GM18502 (cell line): ENCODE measurements at regions not wholly inside any gene's neighbourhood (a gene's known extent, or its start where the extent isn't known, plus 50 kb on each side); places are given as distances from the start of the nearest gene placed in this dataset.
A peak's percentile ranks its signal among the peaks of the same experiment; 100 is the strongest.

ENCODE experiments used
- ATAC-seq: cut with Tn5 transposase; IDR thresholded peaks from one replicate; pipeline ENCODE4 v1.9.1; 2021; ENCODE audit warnings: mild to moderate bottlenecking; ENCODE audit not compliant: unreplicated experiment, poor library complexity

DNA sequence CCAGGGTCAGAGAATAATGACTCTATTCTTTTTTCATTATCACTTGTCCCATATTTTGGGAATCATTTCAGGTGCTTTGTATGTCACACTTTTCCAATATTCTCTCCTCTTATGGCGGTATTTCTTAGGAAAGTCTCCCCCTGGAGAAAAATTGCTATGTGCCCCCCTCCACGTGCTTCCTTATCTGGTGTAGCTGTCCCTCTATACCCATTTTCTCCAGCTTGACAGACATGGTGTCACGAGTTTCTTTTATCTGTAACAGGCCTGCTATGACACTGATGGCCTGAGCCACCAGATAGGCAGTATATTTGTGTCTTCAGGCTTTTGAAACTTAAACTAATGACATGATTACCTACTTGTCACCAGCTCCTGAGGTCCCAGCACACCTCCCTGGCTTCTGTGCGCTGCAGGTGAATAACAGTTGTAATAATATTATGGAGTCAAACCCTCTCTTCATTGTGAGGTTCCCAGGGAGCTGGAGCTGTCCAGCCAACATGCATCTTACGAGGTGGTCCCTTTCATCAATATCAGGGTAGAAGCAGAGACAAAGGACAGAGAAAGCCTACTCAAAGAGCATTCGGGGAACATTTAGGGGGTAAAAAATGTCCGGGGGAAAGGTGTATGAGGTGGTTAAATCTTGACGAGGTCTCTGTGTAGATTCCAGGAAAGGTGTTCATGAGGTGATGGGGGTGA is 71.2 kb upstream of the DUSP10 start:
- no peak for ATAC-seq

DNA sequence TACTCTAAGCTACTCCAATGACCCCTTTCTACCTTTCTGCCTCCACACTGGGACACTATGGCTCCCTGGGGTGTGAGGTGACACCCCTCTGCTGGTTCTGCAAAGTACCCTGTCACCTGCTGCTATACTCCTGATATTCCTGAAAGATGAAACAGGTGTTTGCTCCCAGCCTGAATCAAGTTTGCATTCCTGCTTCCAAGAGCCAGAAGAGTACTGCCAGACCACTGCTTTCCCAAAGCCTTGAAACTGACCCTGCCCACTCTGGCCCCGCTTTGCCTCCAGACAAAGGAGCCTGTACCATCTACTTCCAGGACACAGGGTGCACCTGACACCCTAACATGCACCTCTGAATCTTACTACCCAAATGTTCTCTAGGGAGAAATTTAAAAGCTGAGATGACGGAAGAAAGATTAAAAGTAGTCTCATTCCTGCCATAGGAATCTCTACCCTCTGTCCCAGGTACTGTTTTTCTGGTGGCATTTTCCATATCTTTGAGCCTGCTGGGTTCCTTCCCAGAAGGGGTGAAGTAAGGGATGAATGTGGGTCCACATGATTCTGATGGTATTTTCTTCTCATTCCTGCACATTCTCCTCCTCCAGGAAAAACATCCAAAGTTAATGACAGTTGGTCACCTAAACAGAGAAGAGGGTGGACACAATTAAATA is 70.3 kb upstream of the DUSP10 start:
- ATAC-seq: no peak

DNA sequence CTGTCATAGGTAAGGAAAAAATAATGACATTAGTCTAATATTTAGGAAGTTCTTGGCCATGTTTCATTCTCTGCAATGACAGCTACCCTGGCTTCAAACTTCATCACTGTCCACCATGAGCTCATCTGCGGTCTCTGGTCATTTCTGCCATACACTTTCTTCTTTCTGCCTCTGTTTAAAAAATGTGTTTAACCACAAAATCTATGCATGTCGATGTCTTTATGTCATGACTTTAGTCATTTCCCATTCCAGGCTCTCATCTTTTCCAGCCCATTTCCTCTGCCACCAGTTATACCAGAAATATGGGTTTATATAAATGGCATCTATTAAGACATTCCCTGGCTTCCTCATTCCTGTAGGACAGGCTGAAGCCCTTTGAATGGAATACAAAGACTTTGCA is 68.5 kb upstream of the DUSP10 start:
- no peak for ATAC-seq

DNA sequence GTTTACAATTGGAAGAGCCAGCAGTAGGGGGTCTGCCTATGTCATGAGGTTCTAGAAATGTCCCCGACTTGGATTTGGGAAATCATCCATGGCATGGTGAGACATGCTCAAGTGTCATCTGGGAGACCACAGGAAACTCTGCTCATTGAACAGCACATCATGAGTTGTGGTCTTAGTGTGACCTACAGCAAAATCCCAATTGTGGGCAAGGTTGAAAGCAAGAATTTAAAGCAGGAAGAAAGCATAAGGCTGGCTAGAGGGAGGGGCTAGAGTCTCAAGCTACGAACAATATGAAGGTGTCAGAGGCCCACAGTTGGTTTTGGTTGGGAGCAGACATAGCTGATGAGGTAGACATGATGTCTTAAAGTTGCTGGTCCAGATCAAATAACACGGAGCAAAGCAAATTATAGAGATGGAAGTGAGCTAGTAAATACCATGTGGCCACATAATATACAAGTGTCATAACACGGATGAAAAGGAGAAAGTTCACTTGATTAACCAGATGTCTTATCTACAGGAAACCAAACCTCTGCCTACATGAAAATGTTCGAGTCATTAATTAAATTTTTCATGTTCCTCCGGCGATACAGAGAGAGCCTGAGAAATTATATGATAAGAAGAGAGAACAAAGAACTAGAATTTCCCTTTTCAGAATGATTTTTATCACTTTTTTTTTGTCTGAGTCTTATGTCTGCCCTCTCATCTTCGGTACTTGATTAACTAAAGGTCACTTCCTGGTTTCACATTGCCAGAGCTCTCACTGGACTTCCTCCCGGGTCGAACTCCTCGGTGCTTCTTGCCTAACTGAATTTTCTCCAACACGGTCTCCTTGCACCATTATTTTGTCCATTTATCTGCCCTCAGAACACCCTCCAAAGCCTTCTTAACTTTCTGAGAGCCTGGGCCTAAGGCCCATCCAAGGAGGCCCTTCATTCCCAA is 67.5 kb upstream of the DUSP10 start:
- no peak for ATAC-seq

DNA sequence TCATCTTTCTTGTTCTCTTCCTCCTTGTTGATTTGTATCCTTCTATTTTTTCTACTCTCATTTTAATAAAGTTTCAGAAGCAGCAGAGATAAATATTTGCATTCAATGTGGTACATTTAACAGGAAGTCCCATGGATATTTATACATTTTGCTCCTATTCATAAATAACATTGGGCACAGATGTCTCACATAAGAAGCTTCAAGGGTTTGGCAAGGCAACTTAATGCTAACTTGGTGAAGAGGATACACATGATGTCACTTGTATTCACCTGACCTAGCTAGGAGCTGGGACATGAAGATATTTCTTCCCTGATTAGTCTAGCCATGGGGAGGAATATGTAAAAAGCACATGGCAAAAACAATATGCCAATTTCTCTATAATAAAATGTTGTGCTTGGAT is 65.1 kb upstream of the DUSP10 start:
- ATAC-seq: peak; percentile 38

DNA sequence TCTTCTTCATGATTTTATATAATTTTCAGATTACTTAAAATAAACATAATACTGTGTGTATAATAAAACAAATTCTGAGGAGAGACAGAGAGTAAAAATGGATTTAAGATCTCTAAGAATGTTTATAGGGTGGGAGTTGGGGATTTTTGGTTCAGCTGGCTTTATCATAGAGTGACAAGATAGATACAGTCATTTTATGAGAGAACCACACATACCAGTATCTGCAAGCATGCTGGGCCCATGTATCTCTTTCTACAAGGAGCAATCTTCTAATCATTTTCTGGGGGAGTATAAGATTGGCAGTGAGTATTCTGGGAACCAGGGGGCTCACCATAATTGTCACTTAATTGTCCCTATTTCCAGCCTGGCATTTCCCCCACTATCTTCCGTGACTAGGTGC is 64.3 kb upstream of the DUSP10 start:
- ATAC-seq: no peak

DNA sequence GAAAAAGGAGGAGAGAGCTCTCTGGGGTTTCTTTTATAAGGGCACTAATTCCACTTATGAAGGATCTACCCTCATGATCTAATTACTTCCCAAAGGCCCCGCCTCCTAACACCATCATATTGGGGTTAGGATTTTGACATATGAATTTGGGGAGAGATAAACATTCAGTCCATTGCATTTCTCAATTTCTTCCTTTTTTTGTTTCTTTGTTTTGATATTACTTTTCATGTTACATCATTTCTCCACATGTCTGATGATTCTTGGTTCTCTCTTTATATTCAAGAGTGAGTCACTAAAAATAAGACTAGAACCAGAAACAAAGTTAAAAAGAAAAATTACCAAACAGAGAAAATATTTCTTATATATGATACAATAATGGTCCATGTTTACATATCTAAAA is 63.2 kb upstream of the DUSP10 start:
- no peak for ATAC-seq

DNA sequence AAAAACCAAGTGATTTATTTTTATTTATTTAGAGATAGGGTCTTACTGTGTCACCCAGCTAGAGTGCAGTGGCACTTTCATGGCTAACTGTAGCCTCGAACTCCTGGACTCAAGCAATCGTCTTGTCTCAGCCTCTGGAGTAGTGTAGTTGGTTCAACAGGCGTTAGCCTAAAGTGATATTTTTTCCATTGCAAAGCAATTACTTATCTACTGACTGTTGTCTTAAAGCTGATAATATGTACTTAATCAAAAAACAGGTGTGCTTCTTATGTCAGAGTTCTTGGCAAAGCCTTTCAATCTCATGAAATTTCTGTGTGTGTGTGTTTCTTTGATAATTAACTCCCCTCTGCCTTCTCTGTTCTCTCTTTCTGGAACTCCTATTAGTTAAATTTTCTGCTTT is 62.4 kb upstream of the DUSP10 start:
- no peak for ATAC-seq

DNA sequence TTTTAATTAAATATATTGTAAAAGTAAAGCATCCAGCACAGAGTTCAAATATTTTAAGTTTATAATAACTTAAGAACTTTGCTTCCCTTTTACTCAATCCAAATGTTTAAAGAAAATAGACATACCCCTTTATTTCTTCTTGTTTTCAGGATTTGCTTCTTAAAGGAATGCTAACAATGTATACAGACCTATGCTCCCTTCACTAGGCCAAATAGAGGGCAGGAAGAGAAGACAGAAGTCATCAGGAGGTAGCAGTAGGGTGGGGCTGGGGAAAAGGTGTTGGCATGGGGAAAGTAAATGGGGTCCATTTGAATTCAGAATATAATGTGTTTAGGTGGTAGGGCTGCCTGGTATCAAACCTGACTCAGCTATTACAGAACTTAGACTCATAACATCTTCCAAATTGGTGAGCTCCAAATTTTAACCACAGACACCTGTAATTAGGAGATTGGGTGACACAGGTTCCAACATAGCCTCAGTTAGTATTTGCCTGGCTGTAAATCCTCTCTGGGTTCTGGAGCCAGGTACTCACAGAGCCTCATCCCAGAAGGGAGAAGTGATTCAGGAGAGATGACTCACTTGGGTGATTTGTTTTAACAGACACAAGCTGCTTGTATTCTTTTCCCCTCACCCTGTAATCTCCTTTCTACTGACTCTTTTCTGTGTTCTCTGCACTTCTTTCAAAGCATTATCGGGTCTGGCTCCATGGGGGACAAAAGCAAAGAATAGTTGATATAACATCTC is 60.1 kb upstream of the DUSP10 start:
- ATAC-seq: no peak

DNA sequence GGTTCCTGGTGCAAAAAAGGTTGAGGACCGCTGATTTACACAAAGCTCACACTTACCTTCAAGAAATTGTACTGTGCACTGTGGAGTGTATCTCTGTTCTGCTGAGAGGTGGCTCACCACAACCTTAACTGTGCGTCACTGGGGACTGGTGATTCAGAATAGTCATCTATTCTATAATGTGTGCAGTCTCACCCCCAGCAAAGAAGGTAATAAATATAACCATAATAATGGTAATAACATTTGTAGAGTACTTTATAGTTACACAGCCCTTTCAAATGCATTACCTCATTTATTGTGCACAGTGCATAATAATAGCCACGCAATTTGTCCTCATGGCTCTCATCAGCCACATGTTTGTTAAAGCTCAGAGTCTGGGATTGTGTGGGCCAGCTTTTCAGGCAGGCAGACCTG is 59.4 kb upstream of the DUSP10 start:
- peak; percentile 51 for ATAC-seq

DNA sequence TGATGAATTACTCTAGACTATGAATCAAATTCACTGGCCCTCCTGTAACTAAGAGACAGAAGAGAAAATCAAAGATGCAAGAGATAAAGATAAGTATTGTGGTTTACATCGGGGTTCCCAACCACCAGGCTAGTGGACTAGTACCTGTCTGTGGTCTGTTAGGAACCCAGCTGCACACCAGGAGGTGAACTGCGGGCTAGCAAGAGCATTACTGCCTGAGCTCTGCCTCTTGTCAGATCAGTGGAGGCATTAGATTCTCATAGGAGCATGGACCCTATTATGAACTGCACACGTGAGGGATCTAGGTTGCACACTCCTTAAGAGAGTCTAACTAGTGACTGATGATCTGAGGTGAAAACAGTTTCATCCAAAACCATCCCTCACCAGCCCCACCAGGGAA is 58.9 kb upstream of the DUSP10 start:
- ATAC-seq: peak; percentile 80

DNA sequence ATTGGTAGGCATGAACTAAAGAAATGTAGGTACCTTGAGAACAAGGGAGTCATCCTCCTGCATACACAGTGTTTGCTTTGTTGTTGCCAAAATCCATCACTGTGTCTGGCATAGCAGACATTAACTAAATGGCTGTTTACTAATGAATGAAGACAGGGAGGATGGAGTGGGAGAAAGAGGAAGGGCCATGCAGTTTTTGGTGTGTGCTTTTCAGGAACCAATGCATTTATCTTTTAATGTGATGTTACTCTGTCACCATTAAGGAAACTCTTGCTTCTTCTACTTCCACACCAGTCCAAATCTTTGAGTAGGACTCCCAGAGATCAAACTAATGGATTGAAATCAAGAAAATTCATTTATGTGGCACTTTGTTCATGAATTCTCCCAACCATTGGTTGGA is 55.6 kb upstream of the DUSP10 start:
- ATAC-seq: no peak

DNA sequence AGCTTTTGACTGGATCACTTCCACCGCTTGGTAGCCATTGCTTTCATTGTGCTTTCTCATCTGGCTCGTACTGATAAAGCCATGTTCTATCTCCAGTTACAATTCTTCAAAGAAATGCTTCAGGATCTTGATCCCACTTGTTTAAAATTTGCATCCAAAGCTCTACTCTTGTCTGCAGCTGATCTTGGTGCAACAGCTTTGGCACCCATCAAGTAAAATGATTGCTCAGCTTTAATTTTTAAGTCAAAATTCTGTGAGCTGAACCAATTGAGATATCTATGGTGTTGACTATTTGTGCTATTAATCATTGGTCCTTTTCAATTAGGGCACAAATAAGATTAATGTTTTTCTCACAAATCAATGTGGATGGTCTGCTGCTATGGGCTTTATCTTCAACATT is 54.8 kb upstream of the DUSP10 start:
- no peak for ATAC-seq

DNA sequence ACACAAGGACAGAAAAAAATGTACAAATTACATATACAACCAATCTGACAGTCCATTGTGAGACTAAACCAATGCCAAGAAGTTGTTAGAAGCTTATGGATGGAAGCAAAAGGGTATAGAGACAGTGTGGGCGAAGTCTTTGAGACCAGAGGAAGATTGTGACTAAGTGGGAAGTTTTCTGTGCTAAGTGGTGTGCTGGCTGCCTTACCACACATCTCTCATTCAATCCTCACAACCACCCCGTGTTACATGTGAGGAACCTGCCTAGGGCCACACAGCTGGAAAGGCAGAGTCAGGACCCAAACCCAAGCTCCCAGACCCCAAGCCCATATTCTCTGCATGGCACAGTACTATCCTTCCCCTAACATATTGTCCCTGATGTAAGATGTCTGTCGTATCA is 53.5 kb upstream of the DUSP10 start:
- no peak for ATAC-seq

DNA sequence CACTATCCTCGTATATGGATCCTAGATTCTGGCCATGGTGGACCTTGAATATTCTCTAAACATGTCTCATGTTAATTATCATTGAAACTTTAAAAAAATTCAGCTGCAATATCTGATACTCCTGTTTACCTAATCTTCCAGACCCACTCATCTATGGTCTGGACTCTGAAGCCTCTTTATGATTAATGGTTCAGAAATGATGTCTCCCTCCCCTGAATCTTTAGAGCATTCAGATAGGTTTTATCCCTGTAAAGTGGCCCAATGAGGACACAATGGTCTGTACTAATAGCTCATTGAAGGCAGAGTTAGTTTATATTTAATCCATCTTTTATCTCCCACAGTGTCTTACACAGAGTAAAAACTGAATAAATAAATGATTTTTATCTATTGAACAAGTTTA is 53.0 kb upstream of the DUSP10 start:
- ATAC-seq: no peak

DNA sequence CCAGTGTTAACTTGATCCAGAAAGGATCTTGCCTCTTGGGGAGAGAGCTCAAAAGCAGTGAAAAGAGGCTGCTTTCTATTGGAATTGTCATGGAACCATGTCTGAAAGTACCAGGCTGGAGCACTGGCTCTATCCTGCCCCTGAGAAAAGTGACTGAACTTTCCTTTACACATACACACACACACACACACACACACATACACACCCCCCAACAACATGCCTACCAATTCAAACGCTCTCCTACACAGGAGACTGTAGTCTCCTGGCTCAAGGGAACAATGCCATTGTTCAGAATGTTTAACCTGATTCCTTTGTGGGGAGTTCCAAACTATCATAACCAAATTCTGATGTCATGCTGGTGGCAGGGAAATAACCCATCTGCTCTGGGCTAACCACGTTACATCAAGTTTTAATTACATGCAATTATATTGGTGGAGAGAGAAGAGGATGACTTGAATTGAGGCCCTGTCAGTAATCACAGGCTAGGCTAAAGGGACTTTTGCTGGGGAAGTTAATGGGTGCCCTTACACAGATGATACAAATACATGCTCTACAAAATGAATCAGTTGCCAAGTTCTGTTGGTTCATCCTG is 52.3 kb upstream of the DUSP10 start:
- ATAC-seq: peak; percentile 68

DNA sequence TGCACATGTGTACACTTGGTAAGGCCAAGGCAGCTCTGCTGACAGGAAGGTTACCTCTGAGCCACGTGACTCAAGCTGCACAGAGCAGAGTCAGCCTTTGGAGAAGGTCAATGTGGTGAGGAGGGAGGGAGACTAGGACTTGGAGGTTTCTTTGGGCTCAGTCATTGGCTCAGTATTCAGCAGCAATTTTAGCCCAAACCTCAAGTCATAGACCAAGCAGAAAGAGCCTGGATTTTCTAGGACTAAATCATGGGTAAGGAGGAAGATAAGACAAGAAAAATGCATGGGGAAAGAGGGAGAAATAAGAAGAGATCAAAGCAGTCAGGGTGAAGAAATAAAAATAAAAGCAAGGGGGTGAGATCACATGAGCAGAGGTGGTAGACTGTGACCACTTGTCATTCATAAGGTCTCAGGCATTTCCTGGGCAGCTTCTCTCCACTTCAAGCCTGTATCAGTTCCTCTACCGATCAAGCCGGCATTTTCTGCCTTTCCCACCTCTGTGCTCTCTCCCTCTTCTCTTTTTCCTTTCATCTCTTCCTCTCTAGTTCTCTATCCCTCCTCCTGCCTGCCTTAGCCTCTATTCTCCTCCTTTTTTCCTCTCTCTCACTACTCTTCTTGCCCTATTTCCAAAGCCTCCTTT is 51.7 kb upstream of the DUSP10 start:
- ATAC-seq: peak; percentile 86

DNA sequence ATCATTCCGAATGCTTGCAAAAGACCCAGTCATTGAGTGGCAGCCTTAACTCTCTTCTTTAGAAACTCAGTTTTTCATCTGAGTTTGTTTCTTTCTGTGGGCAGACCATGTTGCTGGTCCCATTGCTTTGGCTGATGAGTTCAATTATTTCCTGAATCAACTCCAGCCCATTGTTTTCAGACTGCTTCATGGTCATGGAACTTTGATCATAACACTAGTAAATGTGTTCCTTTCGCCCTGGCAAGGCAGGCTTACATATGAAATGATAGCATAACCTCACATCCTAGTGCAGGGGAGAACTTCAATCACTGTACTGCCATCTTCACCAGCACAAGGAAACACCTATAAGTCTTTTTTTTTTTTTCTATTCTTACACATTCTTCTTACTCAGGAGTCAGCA is 50.0 kb upstream of the DUSP10 start:
- ATAC-seq: no peak
